GM12865 (cell line): ENCODE measurements at regions not wholly inside any gene's neighbourhood (a gene's known extent, or its start where the extent isn't known, plus 50 kb on each side); places are given as distances from the start of the nearest gene placed in this dataset.

Source experiments
- DNase-seq: peaks from one replicate; pipeline ENCODE4 v3.0.0; 2010; ENCODE audit warnings: low read depth
- H3K4me3 ChIP-seq: 2 replicates; pipeline ENCODE4 v1.5.1; 2011; ENCODE audit warnings: mild to moderate bottlenecking, low read depth, low read length, control low read depth
- TF ChIP-seq, protein P1 (sequence below): IDR thresholded peaks from 2 replicates; pipeline ENCODE4 v1.5.1; 2011; ENCODE audit warnings: low read length, control low read depth, low read depth, inconsistent platforms; ENCODE audit not compliant: insufficient read depth; ENCODE audit errors: missing control alignments

- no peak for DNase-seq
- no peak overlapping the region for H3K4me3 ChIP-seq
- TF ChIP-seq, protein P1, sequence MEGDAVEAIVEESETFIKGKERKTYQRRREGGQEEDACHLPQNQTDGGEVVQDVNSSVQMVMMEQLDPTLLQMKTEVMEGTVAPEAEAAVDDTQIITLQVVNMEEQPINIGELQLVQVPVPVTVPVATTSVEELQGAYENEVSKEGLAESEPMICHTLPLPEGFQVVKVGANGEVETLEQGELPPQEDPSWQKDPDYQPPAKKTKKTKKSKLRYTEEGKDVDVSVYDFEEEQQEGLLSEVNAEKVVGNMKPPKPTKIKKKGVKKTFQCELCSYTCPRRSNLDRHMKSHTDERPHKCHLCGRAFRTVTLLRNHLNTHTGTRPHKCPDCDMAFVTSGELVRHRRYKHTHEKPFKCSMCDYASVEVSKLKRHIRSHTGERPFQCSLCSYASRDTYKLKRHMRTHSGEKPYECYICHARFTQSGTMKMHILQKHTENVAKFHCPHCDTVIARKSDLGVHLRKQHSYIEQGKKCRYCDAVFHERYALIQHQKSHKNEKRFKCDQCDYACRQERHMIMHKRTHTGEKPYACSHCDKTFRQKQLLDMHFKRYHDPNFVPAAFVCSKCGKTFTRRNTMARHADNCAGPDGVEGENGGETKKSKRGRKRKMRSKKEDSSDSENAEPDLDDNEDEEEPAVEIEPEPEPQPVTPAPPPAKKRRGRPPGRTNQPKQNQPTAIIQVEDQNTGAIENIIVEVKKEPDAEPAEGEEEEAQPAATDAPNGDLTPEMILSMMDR: no peak
Observed at GRCh38 chr2:147451902-147452515, 392.8 kb upstream of the ACVR2A start.

DNA sequence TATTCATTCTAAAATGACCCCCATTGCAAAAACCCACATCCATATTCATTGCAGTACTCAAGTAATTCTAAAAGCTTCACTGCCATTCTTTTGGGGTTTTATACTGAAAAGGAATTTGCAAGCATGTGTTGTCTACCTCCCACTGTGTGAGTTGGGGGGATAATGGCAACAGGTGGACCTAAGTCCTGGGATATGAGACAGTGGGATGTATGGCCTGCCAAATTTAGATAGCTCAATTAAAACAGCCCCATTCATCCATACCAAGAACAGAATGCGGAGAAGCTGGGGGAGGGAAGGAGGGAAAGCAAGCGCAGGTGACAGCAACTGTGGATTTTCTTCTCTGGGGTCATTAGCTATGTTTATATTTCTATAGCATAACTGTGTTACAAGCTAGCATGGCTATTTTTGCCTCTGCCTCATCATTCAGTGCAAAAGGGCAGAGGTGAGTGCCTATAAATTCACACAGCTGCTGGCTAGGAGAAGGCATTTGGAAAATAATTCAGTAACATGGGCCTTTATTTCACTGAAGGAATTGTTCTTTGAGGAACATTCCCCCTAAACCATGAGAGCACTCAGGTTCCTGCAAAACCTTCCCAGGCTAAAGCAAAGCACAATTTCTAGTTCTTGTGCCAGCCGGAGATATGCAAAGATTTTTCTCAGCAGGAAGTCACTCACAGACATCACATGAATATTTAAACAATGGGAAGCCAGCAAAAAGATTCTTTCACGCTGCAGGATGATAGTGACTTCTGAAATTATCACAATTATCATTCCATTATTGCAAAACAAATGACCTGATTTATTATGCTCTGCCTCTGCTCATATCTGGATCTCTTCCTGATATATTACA lies 393.9 kb upstream of the ACVR2A start:
- TF ChIP-seq, protein P1: no peak
- DNase-seq: no peak
- H3K4me3 ChIP-seq: no peak overlapping the region

DNA sequence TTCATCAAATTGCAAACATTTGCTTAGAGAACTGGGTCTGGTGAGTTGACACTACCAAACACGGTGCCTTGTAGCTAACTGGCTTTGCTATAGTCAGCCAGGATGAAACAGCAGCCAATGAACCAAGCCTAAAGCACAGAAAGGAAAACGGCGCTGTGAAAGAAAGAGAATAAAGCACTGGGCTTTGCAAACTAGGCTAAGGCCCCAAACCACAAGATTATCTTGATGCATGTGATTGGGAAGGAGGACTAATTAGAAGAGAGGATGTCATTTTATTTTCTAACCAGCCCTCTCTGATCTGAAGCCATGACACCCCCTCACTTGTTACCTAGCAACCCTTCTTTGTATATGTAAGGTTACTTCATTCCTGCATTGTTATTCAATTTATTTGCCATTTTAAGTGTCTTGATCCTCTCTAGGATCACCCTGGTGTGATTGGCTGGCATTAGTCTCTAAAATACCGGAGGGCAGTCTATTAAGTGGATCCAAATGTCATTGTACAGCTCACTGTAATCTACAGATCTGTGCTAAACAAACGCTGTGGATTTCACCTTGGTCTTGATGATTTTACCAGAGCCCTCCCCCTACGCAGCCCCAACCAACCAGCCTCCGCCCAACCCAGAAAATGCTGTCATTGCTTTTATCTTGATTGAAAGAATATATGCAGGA lies 395.4 kb upstream of the ACVR2A start:
- no peak overlapping the region for H3K4me3 ChIP-seq
- DNase-seq: no peak
- TF ChIP-seq, protein P1: no peak

DNA sequence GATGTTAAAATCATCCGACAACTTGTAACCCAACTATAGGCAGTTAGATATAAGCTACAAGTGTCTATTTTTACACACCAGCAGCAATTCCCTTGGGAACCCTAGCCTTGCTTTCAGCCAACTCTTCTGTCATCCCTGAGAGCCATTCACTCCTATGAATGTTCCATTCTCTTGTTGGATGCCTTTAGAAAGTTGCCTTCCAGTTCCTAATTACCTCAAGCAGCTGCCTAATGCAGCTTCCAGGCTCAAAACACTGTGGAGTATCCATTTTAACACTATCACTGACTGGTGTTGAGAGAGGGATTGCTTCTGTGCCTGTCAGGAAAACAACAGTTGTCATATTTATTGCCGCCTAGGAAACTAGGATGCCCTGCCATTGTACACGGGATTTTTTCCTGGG lies 402.0 kb upstream of the ACVR2A start:
- DNase-seq: no peak
- H3K4me3 ChIP-seq: no peak overlapping the region
- TF ChIP-seq, protein P1: no peak

DNA sequence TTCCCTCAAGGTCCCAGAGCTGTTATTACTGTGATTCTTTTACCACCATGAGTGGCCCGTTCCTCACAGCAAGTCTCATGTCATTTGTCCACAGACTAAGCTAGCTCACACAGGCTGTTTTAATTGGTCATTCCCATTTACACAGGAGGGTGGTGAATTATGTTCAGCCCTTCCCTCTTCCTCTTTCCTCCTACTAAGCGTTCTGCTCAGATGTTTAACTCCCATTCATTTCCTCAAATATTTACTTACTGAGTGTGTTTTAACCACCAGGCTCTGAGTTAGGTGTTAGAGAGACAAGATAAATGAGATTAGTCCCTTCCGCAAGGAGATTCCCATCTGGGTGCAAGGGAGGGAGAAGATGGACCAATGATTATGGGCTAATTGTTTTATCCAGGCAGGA lies 403.6 kb upstream of the ACVR2A start:
- DNase-seq: no peak
- H3K4me3 ChIP-seq: no peak overlapping the region
- TF ChIP-seq, protein P1: no peak

DNA sequence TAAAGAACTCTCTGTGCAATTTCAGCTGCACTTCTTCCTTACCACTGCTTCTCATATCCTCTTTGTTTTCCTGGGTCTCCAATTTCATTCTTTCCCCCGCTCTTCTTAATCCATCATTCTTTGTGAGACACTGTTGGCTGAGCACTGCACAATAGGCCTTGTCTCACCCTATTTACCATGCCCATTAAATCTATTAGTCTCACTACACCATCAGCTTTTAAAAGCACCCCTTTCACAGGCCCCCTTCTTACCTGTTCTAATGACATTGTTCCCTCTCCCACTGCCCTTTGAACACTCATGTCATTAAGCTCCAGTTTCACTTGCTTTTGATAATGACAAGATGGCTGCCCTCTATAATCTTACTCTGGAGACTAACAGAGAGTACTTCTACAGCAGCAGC lies 404.1 kb upstream of the ACVR2A start:
- H3K4me3 ChIP-seq: no peak overlapping the region
- TF ChIP-seq, protein P1: no peak
- DNase-seq: no peak

- DNase-seq: no peak
- TF ChIP-seq, protein P1: no peak
- no peak overlapping the region for H3K4me3 ChIP-seq
Observed at GRCh38 chr2:147439986-147440385, 404.8 kb upstream of the ACVR2A start.
